H1 (cell line): ENCODE measurements at regions not wholly inside any gene's neighbourhood (a gene's known extent, or its start where the extent isn't known, plus 50 kb on each side); places are given as distances from the start of the nearest gene placed in this dataset.

ENCODE experiments used
- CTCF ChIA-PET: fragments of 300-600 bp; sonication (Branson Sonifier 250); formaldehyde crosslinking; loops from one replicate; lab custom pipeline; 2021; ENCODE audit not compliant: partially characterized antibody; lab: Charles Lee
- POLR2A ChIA-PET: fragments of 300-600 bp; sonication (Branson Sonifier 250); formaldehyde crosslinking; loops from one replicate; lab custom pipeline; 2021; ENCODE audit warnings: inconsistent platforms; ENCODE audit not compliant: partially characterized antibody; lab: Charles Lee
- DNase-seq, 2 experiments: peaks; one replicate each; pipeline versions ENCODE4 v3.0.0 to v3.0.0-alpha.2; 2010 to 2022; ENCODE audit warnings: low spot score in 2 of 2, low read depth in 1 of 2, mixed read lengths in 1 of 2
- FAIRE-seq: peaks from 2 replicates; lab custom pipeline; 2011; peaks lifted over from hg19 to GRCh38; lab: Jason Lieb, UNC
- H2AFZ ChIP-seq: 2 replicates; pipeline ENCODE4 v1.8.1; 2012; ENCODE audit warnings: low read length, inconsistent platforms
- H2AK5ac ChIP-seq: 2 replicates; pipeline ENCODE4 v1.6.1; 2013; ENCODE audit warnings: low read depth, low read length
- H2BK120ac ChIP-seq: replicated peaks from 2 replicates; pipeline ENCODE3; 2013; ENCODE audit warnings: low read depth, low read length, inconsistent platforms
- H2BK12ac ChIP-seq: 2 replicates; pipeline ENCODE4 v1.6.1; 2013; ENCODE audit warnings: low read depth, low read length
- H2BK15ac ChIP-seq: 2 replicates; pipeline ENCODE4 v1.6.1; 2013; ENCODE audit warnings: low read length
- H2BK20ac ChIP-seq: 2 replicates; pipeline ENCODE4 v1.6.1; 2013; ENCODE audit warnings: low read length
- H2BK5ac ChIP-seq: 2 replicates; pipeline ENCODE4 v1.6.1; 2013; ENCODE audit warnings: low read depth, low read length
- H3K14ac ChIP-seq: 2 replicates; pipeline ENCODE4 v1.6.1; 2013; ENCODE audit warnings: inconsistent platforms; ENCODE audit not compliant: insufficient read length
- H3K18ac ChIP-seq: 2 replicates; pipeline ENCODE4 v1.6.1; 2013; ENCODE audit warnings: low read length; ENCODE audit errors: extremely low read depth
- H3K23ac ChIP-seq: 2 replicates; pipeline ENCODE4 v1.6.1; 2013; ENCODE audit warnings: inconsistent platforms; ENCODE audit not compliant: insufficient read length
- H3K23me2 ChIP-seq: 2 replicates; pipeline ENCODE4 v1.6.1; 2013; ENCODE audit warnings: low read depth, low read length
- H3K27ac ChIP-seq: 2 replicates; pipeline ENCODE4 v1.6.1; 2011; ENCODE audit warnings: low read depth, low read length, inconsistent platforms
- H3K27me3 ChIP-seq, 4 experiments: replicated peaks in 1 of 4; 1 replicate in 1 of 4; 2 replicates in 3 of 4; pipeline versions ENCODE4 v1.6.1 to v1.8.1; 2011 to 2013; ENCODE audit warnings: low read length in 3 of 4, mild to moderate bottlenecking in 3 of 4, inconsistent platforms in 2 of 4, mixed read lengths in 2 of 4, moderate library complexity in 1 of 4; ENCODE audit not compliant: control insufficient read depth in 3 of 4, insufficient read depth in 3 of 4; ENCODE audit errors: extremely low read depth in 1 of 4
- H3K36me3 ChIP-seq, 4 experiments: 2 replicates each; pipeline versions ENCODE4 v1.6.1 to v1.8.1; 2011 to 2013; ENCODE audit warnings: mild to moderate bottlenecking in 4 of 4, low read length in 3 of 4, moderate library complexity in 2 of 4, control low read depth in 1 of 4, inconsistent platforms in 1 of 4; ENCODE audit not compliant: insufficient read depth in 4 of 4, control insufficient read depth in 2 of 4
- H3K4ac ChIP-seq: replicated peaks from 2 replicates; pipeline ENCODE3; 2013; ENCODE audit warnings: low read length, low read depth, mixed read lengths, inconsistent platforms; ENCODE audit not compliant: insufficient read length
- H3K4me1 ChIP-seq, 4 experiments: replicated peaks in 1 of 4; 1 replicate in 1 of 4; 2 replicates in 3 of 4; pipeline versions ENCODE4 v1.6.1 to v1.8.1; 2011 to 2013; ENCODE audit warnings: low read length in 3 of 4, inconsistent platforms in 2 of 4, mixed read lengths in 1 of 4; ENCODE audit not compliant: insufficient read depth in 4 of 4, control insufficient read depth in 3 of 4
- H3K4me2 ChIP-seq, 2 experiments: 2 replicates each; pipeline versions ENCODE4 v1.6.1 to v1.8.1; 2011 to 2013; ENCODE audit warnings: low read depth in 2 of 2, low read length in 2 of 2, control low read depth in 1 of 2, inconsistent platforms in 1 of 2, mild to moderate bottlenecking in 1 of 2; ENCODE audit not compliant: insufficient read depth in 1 of 2
- H3K4me3 ChIP-seq, 4 experiments: fragments of 200-600, 300-600 bp in 1 of 4; sonication (generic), shearing (Covaris generic), sonication (Bioruptor Twin) in 1 of 4; 2 replicates each; pipeline versions ENCODE4 v1.5.1 to v1.8.1; 2011 to 2016; ENCODE audit warnings: low read length in 4 of 4, low read depth in 3 of 4, control low read depth in 2 of 4, inconsistent platforms in 2 of 4, mild to moderate bottlenecking in 2 of 4, mixed read lengths in 1 of 4, moderate library complexity in 1 of 4; ENCODE audit not compliant: insufficient read depth in 2 of 4; ENCODE audit errors: extremely low read depth in 1 of 4
- H3K56ac ChIP-seq: replicated peaks from 2 replicates; pipeline ENCODE3; 2013; ENCODE audit warnings: low read depth, mild to moderate bottlenecking, mixed read lengths, low read length, inconsistent platforms; ENCODE audit not compliant: insufficient read length
- H3K79me1 ChIP-seq: 2 replicates; pipeline ENCODE4 v1.6.1; 2013; ENCODE audit warnings: low read depth, low read length, control low read depth
- H3K79me2 ChIP-seq, 2 experiments: 2 replicates each; pipeline versions ENCODE4 v1.6.1 to v1.8.1; 2012 to 2013; ENCODE audit warnings: low read length in 2 of 2, mild to moderate bottlenecking in 2 of 2, inconsistent platforms in 1 of 2; ENCODE audit not compliant: insufficient read depth in 2 of 2, control insufficient read depth in 1 of 2
- H3K9ac ChIP-seq, 4 experiments: replicated peaks in 1 of 4; 1 replicate in 1 of 4; 2 replicates in 3 of 4; pipeline versions ENCODE4 v1.6.1 to v1.8.1; 2011 to 2013; ENCODE audit warnings: low read depth in 3 of 4, low read length in 3 of 4, control low read depth in 2 of 4, mild to moderate bottlenecking in 2 of 4, moderate library complexity in 2 of 4, inconsistent platforms in 1 of 4; ENCODE audit errors: extremely low read depth in 1 of 4
- H3K9me3 ChIP-seq, 2 experiments: 2 replicates each; pipeline versions ENCODE4 v1.6.1 to v1.8.1; 2012 to 2013; ENCODE audit warnings: mild to moderate bottlenecking in 2 of 2, moderate library complexity in 2 of 2, control low read depth in 1 of 2, inconsistent platforms in 1 of 2, low read depth in 1 of 2, low read length in 1 of 2, mixed read lengths in 1 of 2; ENCODE audit not compliant: insufficient read depth in 2 of 2
- H4K20me1 ChIP-seq, 2 experiments: replicated peaks in 1 of 2; 2 replicates each; pipeline versions ENCODE3 to v1.8.1; 2011 to 2013; ENCODE audit warnings: inconsistent platforms in 2 of 2, low read length in 2 of 2, mild to moderate bottlenecking in 1 of 2; ENCODE audit not compliant: insufficient read depth in 2 of 2, control insufficient read depth in 1 of 2
- H4K5ac ChIP-seq: 2 replicates; pipeline ENCODE4 v1.6.1; 2013; ENCODE audit warnings: low read length, low read depth, mixed read lengths, inconsistent platforms; ENCODE audit not compliant: insufficient read length
- H4K8ac ChIP-seq: 2 replicates; pipeline ENCODE4 v1.8.0; 2013; ENCODE audit warnings: mild to moderate bottlenecking, moderate library complexity, low read length, inconsistent platforms; ENCODE audit not compliant: insufficient read depth; ENCODE audit errors: extremely low read depth
- H4K91ac ChIP-seq: replicated peaks from 2 replicates; pipeline ENCODE3; 2013; ENCODE audit warnings: low read length, mixed read lengths, inconsistent platforms; ENCODE audit not compliant: insufficient read length
- BRCA1 ChIP-seq: IDR thresholded peaks from 2 replicates; pipeline ENCODE4 v1.6.1; 2012; ENCODE audit warnings: low read depth, low read length, improper control_type of control experiment
- CBX5 ChIP-seq: fragments of 300-800, 300-1000 bp; sonication (generic); IDR thresholded peaks from 2 replicates; pipeline ENCODE4 v1.7.1; 2016; ENCODE audit warnings: antibody characterized with exemption, low read length, low read depth
- CEBPB ChIP-seq: IDR thresholded peaks from 2 replicates; pipeline ENCODE4 v1.6.1; 2012; ENCODE audit warnings: low read depth, low read length
- EZH2 ChIP-seq: fragments of 200-600 bp; sonication (generic); IDR thresholded peaks from 2 replicates; pipeline ENCODE4 v1.7.1; 2012; ENCODE audit warnings: low read depth, mild to moderate bottlenecking, moderate library complexity, low read length, inconsistent platforms; ENCODE audit not compliant: severe bottlenecking
- KDM5A ChIP-seq: fragments of 200-600 bp; IDR thresholded peaks from 2 replicates; pipeline ENCODE4 v1.7.1; 2012; ENCODE audit warnings: mild to moderate bottlenecking, low read length, inconsistent platforms, mixed read lengths
- RFX5 ChIP-seq: IDR thresholded peaks from 2 replicates; pipeline ENCODE4 v1.6.1; 2011; ENCODE audit warnings: low read depth, low read length, improper control_type of control experiment, borderline replicate concordance
- ZNF274 ChIP-seq: IDR thresholded peaks from 2 replicates; pipeline ENCODE4 v1.7.0; 2012; ENCODE audit warnings: low read length, borderline replicate concordance; ENCODE audit errors: extremely low read depth
- WGBS, 2 experiments: shearing (Covaris generic) in 1 of 2; methylation state at CpG; one replicate each; pipeline versions ENCODE4 v1.1.6 to v1.1.7; 2013 to 2015; ENCODE audit warnings: low lambda C conversion rate in 2 of 2, mixed read lengths in 2 of 2, inconsistent platforms in 1 of 2, low coverage in 1 of 2, missing lambda C conversion rate in 1 of 2; ENCODE audit not compliant: insufficient replicate concordance in 2 of 2, insufficient coverage in 1 of 2, insufficient read length in 1 of 2; ENCODE audit errors: extremely low coverage in 1 of 2, missing lambda C conversion rate in 1 of 2; 5-methylcytosine and 5-hydroxymethylcytosine counted together

DNA sequence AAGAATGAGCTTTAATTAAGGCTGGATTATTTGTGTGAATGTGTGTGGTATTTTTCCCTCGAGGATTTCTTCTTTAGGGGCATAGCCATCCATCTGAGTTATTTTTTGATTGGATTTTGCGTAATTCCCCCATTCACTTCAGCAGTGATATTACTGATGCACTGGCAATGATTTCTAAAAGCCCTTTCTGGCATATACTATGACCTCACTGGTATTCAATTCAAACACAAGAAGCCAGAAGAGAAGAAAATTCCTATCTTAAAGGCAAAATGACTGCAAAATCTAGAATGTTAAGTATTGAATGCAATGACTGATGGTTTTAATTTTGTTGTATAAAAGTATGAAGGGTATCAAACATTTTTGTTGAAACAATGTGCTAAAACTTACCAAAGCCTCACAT is 71.1 kb upstream of the DDIT4L start:
- H3K14ac ChIP-seq, result no peak overlapping the region
- H3K4me2 ChIP-seq, result no peak overlapping the region
- no peak overlapping the region for H2BK20ac ChIP-seq
- no peak overlapping the region for H2AFZ ChIP-seq
- ChIA-PET POLR2A (no interaction called here), CTCF (no interaction called here)
- peaks cover 0 to 3% (median 0%) of the 10 kb centered on the region in 4 experiments; a peak in 2 of 7 replicates for H3K4me1 ChIP-seq
- H3K79me1 ChIP-seq, result no peaks in the 10 kb centered on the region
- 92% methylated on average over 2 of the region's 2 CpGs; no CpG with 5 or more reads in 1 of the 2 experiments for WGBS, 2 experiments
- H3K56ac ChIP-seq, result no peak overlapping the region
- H2BK12ac ChIP-seq, result no peak overlapping the region
- H3K36me3 ChIP-seq, result no peaks in the 10 kb centered on the region
- no peak overlapping the region for H2BK120ac ChIP-seq
- H3K9me3 ChIP-seq, result no peaks in the 10 kb centered on the region
- H3K27ac ChIP-seq, result no peak overlapping the region
- no peak overlapping the region for H2BK5ac ChIP-seq
- DNase-seq, result no peak
- H3K4me3 ChIP-seq, result no peak overlapping the region
- H3K4ac ChIP-seq, result no peak overlapping the region
- TF ChIP-seq RFX5, result no peak
- TF ChIP-seq EZH2, result no peak
- TF ChIP-seq CBX5, result no peak
- TF ChIP-seq BRCA1, result no peak
- TF ChIP-seq CEBPB, result no peak
- no peak for TF ChIP-seq ZNF274
- no peak for TF ChIP-seq KDM5A
- H2AK5ac ChIP-seq, result no peak overlapping the region
- H2BK15ac ChIP-seq, result no peak overlapping the region
- no peaks in the 10 kb centered on the region for H3K27me3 ChIP-seq
- H3K23me2 ChIP-seq, result no peaks in the 10 kb centered on the region
- no peak overlapping the region for H3K9ac ChIP-seq
- FAIRE-seq, result no peak
- no peak overlapping the region for H3K23ac ChIP-seq
- H3K18ac ChIP-seq, result no peak overlapping the region
- H4K20me1 ChIP-seq, result no peaks in the 10 kb centered on the region
- H3K79me2 ChIP-seq, result no peaks in the 10 kb centered on the region
- H4K5ac ChIP-seq, result no peak overlapping the region
- no peak overlapping the region for H4K8ac ChIP-seq
- H4K91ac ChIP-seq, result no peak overlapping the region
